GM12878 (cell line): ENCODE measurements at regions not wholly inside any gene's neighbourhood (a gene's known extent, or its start where the extent isn't known, plus 50 kb on each side); places are given as distances from the start of the nearest gene placed in this dataset.

ENCODE experiments used
- ASH2L ChIP-seq: fragments of 300-600, 200-600 bp; sonication (generic); IDR thresholded peaks from 2 replicates; pipeline ENCODE4 v1.6.1; 2017; ENCODE audit warnings: low read depth, mild to moderate bottlenecking, borderline replicate concordance
- BRCA1 ChIP-seq: IDR thresholded peaks from 2 replicates; pipeline ENCODE4 v1.6.1; 2011; ENCODE audit warnings: low read depth, low read length, improper control_type of control experiment
- MEF2A ChIP-seq: IDR thresholded peaks from 2 replicates; pipeline ENCODE4 v1.6.1; 2011; ENCODE audit warnings: low read depth, mild to moderate bottlenecking, low read length, moderate library complexity; ENCODE audit not compliant: insufficient read depth
- NKRF ChIP-seq: fragments of 450-650 bp; conservative IDR thresholded peaks from 2 replicates; pipeline ENCODE4 v1.6.1; 2017; ENCODE audit warnings: mild to moderate bottlenecking, moderate library complexity
- PRDM15 ChIP-seq: fragments of 450-650 bp; formaldehyde crosslinking; IDR thresholded peaks from 2 replicates; pipeline ENCODE4 v1.4.0; 2020; ENCODE audit warnings: mild to moderate bottlenecking, moderate library complexity
- SP1 ChIP-seq: IDR thresholded peaks from one replicate; pipeline ENCODE4 v1.6.1; 2011; ENCODE audit warnings: low read depth, low read length
- TAF1 ChIP-seq: IDR thresholded peaks from 2 replicates; pipeline ENCODE4 v1.6.1; 2011; ENCODE audit warnings: mild to moderate bottlenecking, low read depth, low read length, borderline replicate concordance
- TCF12 ChIP-seq: IDR thresholded peaks from 2 replicates; pipeline ENCODE4 v1.6.1; 2011; ENCODE audit warnings: low read depth, mild to moderate bottlenecking, low read length
- ZBTB4 ChIP-seq: fragments of 450-650 bp; formaldehyde crosslinking; IDR thresholded peaks from 2 replicates; pipeline ENCODE4 v1.4.0; 2022; ENCODE audit warnings: mild to moderate bottlenecking, moderate library complexity
- ZNF687 ChIP-seq: fragments of 450-650 bp; IDR thresholded peaks from 2 replicates; pipeline ENCODE4 v1.6.1; 2017; ENCODE audit warnings: mild to moderate bottlenecking, moderate library complexity
- TF ChIP-seq, protein P1 (sequence below): IDR thresholded peaks from 2 replicates; pipeline ENCODE4 v1.6.1; 2011; ENCODE audit warnings: borderline replicate concordance, low read depth, mild to moderate bottlenecking, moderate library complexity, mixed read lengths, low read length; ENCODE audit not compliant: insufficient read depth; ENCODE audit errors: extremely low read length

- TF ChIP-seq PRDM15 (CRISPR knock-in tag) = no peak
- TF ChIP-seq ZNF687 = no peak
- TF ChIP-seq, protein P1, sequence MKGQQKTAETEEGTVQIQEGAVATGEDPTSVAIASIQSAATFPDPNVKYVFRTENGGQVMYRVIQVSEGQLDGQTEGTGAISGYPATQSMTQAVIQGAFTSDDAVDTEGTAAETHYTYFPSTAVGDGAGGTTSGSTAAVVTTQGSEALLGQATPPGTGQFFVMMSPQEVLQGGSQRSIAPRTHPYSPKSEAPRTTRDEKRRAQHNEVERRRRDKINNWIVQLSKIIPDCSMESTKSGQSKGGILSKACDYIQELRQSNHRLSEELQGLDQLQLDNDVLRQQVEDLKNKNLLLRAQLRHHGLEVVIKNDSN = no peak
- TF ChIP-seq SP1 = no peak
- no peak for TF ChIP-seq ZBTB4
- no peak for TF ChIP-seq NKRF
- TF ChIP-seq MEF2A = no peak
- TF ChIP-seq TAF1 = no peak
- TF ChIP-seq TCF12 = peak; percentile 71
- no peak for TF ChIP-seq ASH2L
- TF ChIP-seq BRCA1 = no peak
These were observed 232.4 kb upstream of the KLF14 start (continued) for GRCh38 chr7:130966246-130967009.
